IgD-negative memory B cell (primary cell): ENCODE measurements at regions not wholly inside any gene's neighbourhood (a gene's known extent, or its start where the extent isn't known, plus 50 kb on each side); places are given as distances from the start of the nearest gene placed in this dataset.
A peak's percentile ranks its signal among the peaks of the same experiment; 100 is the strongest.

ENCODE experiments used
- H3K27ac Mint-ChIP-seq, 3 donors: one replicate each; pipeline ENCODE4 v1.8.0; 2020 to 2022; ENCODE audit warnings: mild to moderate bottlenecking in 3 of 3, mixed read lengths in 3 of 3, moderate library complexity in 1 of 3
- H3K27me3 Mint-ChIP-seq: one replicate; pipeline ENCODE4 v1.8.0; 2021; ENCODE audit warnings: mixed read lengths
- H3K36me3 Mint-ChIP-seq: one replicate; pipeline ENCODE4 v1.8.0; 2020; ENCODE audit warnings: mild to moderate bottlenecking, mixed read lengths
- H3K4me1 Mint-ChIP-seq, 3 donors: one replicate each; pipeline ENCODE4 v1.8.0; 2020 to 2022; ENCODE audit warnings: mixed read lengths in 3 of 3, mild to moderate bottlenecking in 1 of 3
- H3K4me3 Mint-ChIP-seq, 4 donors: one replicate each; pipeline ENCODE4 v1.8.0; 2020 to 2022; ENCODE audit warnings: mild to moderate bottlenecking in 4 of 4, mixed read lengths in 4 of 4, moderate library complexity in 3 of 4
- H3K9me3 Mint-ChIP-seq, 3 donors: one replicate each; pipeline ENCODE4 v1.8.0; 2020 to 2021; ENCODE audit warnings: mixed read lengths in 3 of 3, mild to moderate bottlenecking in 1 of 3

DNA sequence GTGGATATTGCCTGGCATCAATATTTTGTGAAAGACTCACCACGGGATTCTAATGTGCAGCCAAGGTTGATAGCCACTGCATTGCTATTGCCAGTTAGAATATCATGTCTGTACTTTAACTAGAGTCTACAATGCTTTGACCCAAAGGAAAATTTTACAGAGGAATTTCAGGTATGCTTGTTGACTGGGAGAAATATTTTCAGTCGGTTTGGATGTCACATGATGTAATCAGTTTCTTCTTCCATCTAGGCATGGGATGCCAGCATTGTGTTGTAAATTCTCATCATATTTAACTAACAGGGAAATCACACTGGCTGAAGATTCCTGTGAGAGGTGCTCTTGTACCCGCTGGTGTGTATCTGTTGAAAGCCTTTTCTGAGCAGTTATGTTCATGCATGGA, 508.9 kb upstream of the ADAMTS9 start:
- no peaks in the 10 kb centered on the region for H3K36me3 Mint-ChIP-seq
- peaks cover 0 to 9% (median 4%) of the 10 kb centered on the region in 3 donors for H3K9me3 Mint-ChIP-seq
- no peak overlapping the region for H3K27ac Mint-ChIP-seq
- no peak overlapping the region for H3K4me3 Mint-ChIP-seq
- no peaks in the 10 kb centered on the region for H3K4me1 Mint-ChIP-seq
- H3K27me3 Mint-ChIP-seq: peaks cover 1% of the 10 kb centered on the region

DNA sequence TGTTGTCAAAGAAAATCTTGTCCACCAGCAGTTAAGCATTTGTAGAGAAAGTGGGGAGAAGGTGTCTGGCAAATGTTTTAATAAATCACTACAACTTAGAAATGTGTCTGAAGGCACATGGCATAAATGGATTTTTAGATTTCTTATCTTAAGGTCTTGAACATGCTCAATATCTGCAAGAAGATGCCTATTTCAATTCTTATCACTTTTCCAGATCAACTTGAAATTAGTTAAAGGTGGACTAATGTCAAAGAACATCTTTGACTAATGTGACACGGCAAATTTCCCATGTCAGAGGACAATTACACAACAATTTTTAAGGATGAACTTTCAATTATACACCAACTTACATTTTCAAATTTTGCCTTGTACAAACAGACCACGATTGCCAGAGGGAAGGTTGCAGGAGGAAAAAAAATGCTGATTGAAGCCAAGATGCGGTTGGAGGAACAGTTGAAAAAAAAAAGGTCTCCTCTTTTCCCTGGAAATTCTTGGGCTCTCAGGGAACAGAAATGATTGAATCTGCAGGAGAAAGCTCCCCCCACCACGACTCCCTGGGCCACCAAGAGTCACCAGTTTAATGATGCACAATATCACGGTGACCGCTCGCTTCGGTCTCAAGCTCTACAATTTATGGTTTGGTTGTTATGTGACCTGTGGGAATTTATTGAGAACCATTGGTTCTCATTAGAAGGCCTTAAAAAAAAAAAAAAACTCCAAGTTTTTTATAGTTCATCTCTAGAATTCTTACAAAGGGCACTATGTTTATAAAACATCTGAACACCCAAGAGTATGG, 507.6 kb upstream of the ADAMTS9 start:
- H3K9me3 Mint-ChIP-seq: peaks cover 0 to 9% (median 4%) of the 10 kb centered on the region in 3 donors
- peaks cover 1% of the 10 kb centered on the region for H3K27me3 Mint-ChIP-seq
- H3K36me3 Mint-ChIP-seq: no peaks in the 10 kb centered on the region
- H3K4me3 Mint-ChIP-seq: no peak overlapping the region
- no peaks in the 10 kb centered on the region for H3K4me1 Mint-ChIP-seq
- no peak overlapping the region for H3K27ac Mint-ChIP-seq

GRCh38 chr3:65194744-65195143, 506.9 kb upstream of the ADAMTS9 start:
- peaks cover 1% of the 10 kb centered on the region for H3K27me3 Mint-ChIP-seq
- peaks cover 0 to 9% (median 4%) of the 10 kb centered on the region in 3 donors for H3K9me3 Mint-ChIP-seq
- no peak overlapping the region for H3K27ac Mint-ChIP-seq
- no peak overlapping the region for H3K4me3 Mint-ChIP-seq
- H3K4me1 Mint-ChIP-seq: no peaks in the 10 kb centered on the region
- H3K36me3 Mint-ChIP-seq: no peaks in the 10 kb centered on the region

DNA sequence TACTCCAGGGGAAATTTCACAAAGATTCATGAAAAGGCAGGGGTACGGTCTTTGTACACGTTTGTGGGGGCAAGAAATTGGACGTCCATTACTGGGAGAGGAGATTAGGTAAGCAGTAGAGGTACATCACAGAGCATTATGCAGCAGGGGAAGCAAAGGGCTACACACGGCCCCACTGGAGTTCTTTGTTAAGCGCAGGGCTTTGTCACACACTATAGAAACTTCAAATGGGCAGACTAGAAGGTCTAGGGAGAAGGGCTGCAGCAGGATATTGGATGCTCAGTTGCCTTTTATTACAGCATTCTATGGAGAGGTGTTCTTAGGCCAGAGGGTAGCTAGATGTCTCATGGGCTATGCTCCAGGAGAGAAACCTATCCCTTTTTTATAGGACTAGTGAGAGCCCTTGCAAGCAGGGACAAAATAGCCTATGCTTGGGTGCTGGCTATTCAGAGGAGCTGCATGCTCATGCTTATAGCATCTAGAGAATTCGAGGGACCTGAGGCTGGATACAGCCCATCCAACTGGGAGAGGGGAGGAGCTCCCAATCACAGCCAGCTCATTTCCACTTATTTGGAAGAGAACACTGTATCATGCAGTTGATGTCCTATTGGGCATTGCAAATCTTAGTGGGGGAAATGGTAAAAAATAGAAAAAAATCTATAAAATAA, 506.4 kb upstream of the ADAMTS9 start:
- H3K27me3 Mint-ChIP-seq: peaks cover 1% of the 10 kb centered on the region
- H3K9me3 Mint-ChIP-seq: peaks cover 0 to 9% (median 4%) of the 10 kb centered on the region in 3 donors
- no peaks in the 10 kb centered on the region for H3K36me3 Mint-ChIP-seq
- H3K4me3 Mint-ChIP-seq: no peak overlapping the region
- no peak overlapping the region for H3K27ac Mint-ChIP-seq
- no peaks in the 10 kb centered on the region for H3K4me1 Mint-ChIP-seq

DNA sequence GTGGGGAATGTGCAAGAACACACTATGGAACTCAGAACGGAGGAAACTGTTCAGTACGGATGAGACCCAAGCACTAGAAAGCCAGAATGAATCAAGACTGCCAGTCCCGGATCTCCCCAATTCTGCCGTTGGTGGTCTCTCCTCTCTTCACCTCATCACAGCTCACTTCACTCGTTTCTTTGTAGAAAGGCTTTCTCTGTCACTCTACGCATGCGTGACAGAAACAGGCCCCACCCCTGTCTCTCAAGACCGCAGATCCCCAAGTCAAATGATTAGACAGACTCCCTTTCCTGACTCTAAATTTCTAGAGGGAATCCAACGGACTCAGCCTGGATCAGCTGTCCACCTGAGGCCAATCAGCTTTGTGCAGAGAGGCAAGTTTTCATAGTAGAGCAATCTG, 505.7 kb upstream of the ADAMTS9 start:
- no peak overlapping the region for H3K27ac Mint-ChIP-seq
- no peak overlapping the region for H3K4me3 Mint-ChIP-seq
- H3K9me3 Mint-ChIP-seq: peaks cover 0 to 9% (median 4%) of the 10 kb centered on the region in 3 donors
- no peaks in the 10 kb centered on the region for H3K36me3 Mint-ChIP-seq
- no peaks in the 10 kb centered on the region for H3K4me1 Mint-ChIP-seq
- peaks cover 1% of the 10 kb centered on the region for H3K27me3 Mint-ChIP-seq

- Mint-ChIP-seq H3K9me3 (peaks cover 5 to 11% (median 6%) of the 10 kb centered on the region in 3 donors), H3K36me3 (no peaks in the 10 kb centered on the region), H3K4me1 (no peaks in the 10 kb centered on the region), H3K4me3 (no peak overlapping the region), H3K27me3 (peaks cover 1% of the 10 kb centered on the region), H3K27ac (no peak overlapping the region)
Measured at GRCh38 chr3:65190111-65190510, 502.3 kb upstream of the ADAMTS9 start.

GRCh38 chr3:65186268-65186667, 498.5 kb upstream of the ADAMTS9 start:
- H3K4me1 Mint-ChIP-seq: no peaks in the 10 kb centered on the region

GRCh38 chr3:65182682-65183081, 494.9 kb upstream of the ADAMTS9 start:
- Mint-ChIP-seq H3K27ac (no peak overlapping the region), H3K36me3 (no peaks in the 10 kb centered on the region), H3K27me3 (no peaks in the 10 kb centered on the region), H3K4me1 (no peaks in the 10 kb centered on the region), H3K4me3 (no peak overlapping the region), H3K9me3 (peaks cover 1 to 16% (median 11%) of the 10 kb centered on the region in 3 donors)

More at GRCh38 chr3:65186268-65186667, 498.5 kb upstream of the ADAMTS9 start:
- no peaks in the 10 kb centered on the region for H3K27me3 Mint-ChIP-seq
- no peaks in the 10 kb centered on the region for H3K36me3 Mint-ChIP-seq
- H3K4me3 Mint-ChIP-seq: no peak overlapping the region
- H3K27ac Mint-ChIP-seq: no peak overlapping the region
- H3K9me3 Mint-ChIP-seq: peaks cover 3 to 11% (median 5%) of the 10 kb centered on the region in 3 donors

DNA sequence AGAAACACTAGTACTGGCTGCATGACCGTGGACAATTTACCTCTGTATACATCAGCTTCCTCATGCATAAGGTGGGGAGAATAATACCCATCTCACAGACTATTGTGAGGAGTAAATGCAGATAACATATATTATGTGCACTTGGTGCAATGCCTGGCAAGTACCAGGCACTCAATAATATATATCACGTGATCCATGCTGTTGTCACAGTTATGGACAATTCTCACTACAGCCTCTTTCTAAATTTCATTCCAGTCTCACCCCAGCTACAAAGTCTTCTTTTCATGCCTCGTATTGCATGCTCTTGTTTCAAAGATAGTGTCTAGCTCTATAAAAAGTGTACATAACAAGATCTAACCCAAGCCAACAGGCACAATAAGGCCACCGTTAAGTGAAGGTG, 494.3 kb upstream of the ADAMTS9 start:
- no peaks in the 10 kb centered on the region for H3K27me3 Mint-ChIP-seq
- peaks cover 1 to 16% (median 11%) of the 10 kb centered on the region in 3 donors for H3K9me3 Mint-ChIP-seq
- no peak overlapping the region for H3K4me3 Mint-ChIP-seq

GRCh38 chr3:65181391-65181871, 493.6 kb upstream of the ADAMTS9 start:
- Mint-ChIP-seq H3K36me3 (no peaks in the 10 kb centered on the region), H3K9me3 (peaks cover 0 to 11% (median 9%) of the 10 kb centered on the region in 3 donors), H3K4me3 (no peak overlapping the region), H3K27ac (no peak overlapping the region), H3K27me3 (no peaks in the 10 kb centered on the region), H3K4me1 (no peaks in the 10 kb centered on the region)

More for the DNA sequence above, 494.3 kb upstream of the ADAMTS9 start:
- no peaks in the 10 kb centered on the region for H3K36me3 Mint-ChIP-seq
- no peak overlapping the region for H3K27ac Mint-ChIP-seq
- H3K4me1 Mint-ChIP-seq: no peaks in the 10 kb centered on the region

DNA sequence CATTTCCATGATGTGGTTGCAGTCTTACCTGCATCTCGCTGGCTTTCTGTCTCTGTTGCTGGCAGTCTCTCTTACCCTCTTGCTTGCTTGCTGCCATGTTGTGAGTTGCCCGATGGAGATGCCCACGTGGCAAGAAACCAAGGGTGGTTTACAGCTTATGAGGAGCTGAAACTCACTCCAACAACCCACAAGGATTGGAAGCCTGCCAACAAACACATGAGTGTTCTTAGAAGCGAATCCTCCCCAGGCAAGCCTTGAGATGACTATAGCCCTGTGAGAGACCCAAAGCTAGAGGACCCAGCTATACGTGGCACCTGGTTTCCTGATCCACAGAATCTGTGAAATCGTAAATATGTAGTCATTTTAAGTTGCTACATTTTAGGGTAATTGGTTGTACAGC, 490.9 kb upstream of the ADAMTS9 start:
- no peaks in the 10 kb centered on the region for H3K4me1 Mint-ChIP-seq
- H3K36me3 Mint-ChIP-seq: no peaks in the 10 kb centered on the region
- H3K27me3 Mint-ChIP-seq: no peaks in the 10 kb centered on the region
- H3K27ac Mint-ChIP-seq: no peak overlapping the region
- no peak overlapping the region for H3K4me3 Mint-ChIP-seq
- H3K9me3 Mint-ChIP-seq: peaks cover 0 to 12% (median 9%) of the 10 kb centered on the region in 3 donors

GRCh38 chr3:65177960-65178376, 490.2 kb upstream of the ADAMTS9 start:
- Mint-ChIP-seq H3K27ac (no peak overlapping the region), H3K9me3 (peaks cover 0 to 12% (median 9%) of the 10 kb centered on the region in 3 donors), H3K4me1 (no peaks in the 10 kb centered on the region), H3K27me3 (no peaks in the 10 kb centered on the region), H3K36me3 (no peaks in the 10 kb centered on the region), H3K4me3 (no peak overlapping the region)

GRCh38 chr3:65174713-65175112, 486.9 kb upstream of the ADAMTS9 start:
- Mint-ChIP-seq H3K4me3 (no peak overlapping the region), H3K9me3 (peaks cover 1 to 12% (median 10%) of the 10 kb centered on the region in 3 donors), H3K36me3 (no peaks in the 10 kb centered on the region), H3K4me1 (no peaks in the 10 kb centered on the region), H3K27ac (no peak overlapping the region), H3K27me3 (no peaks in the 10 kb centered on the region)

DNA sequence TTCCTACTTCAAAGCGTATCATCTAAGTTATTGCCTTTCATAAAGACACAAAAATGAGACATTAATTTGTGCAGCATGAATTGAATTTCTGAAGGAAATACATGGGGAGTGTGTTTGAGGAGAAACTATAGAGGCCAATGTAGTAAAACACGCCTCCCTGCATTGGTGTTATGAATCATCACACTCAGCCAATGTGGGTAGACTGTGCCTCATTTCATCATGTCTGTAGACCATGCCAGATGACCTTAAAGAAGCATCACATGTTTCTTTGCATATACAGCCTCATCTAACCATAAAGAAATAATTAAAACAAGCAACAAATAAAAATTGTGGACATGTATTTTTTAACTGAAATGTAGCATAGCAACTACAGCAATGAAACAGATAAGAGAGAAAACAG, 486.0 kb upstream of the ADAMTS9 start:
- H3K36me3 Mint-ChIP-seq: no peaks in the 10 kb centered on the region
- H3K27me3 Mint-ChIP-seq: no peaks in the 10 kb centered on the region
- H3K9me3 Mint-ChIP-seq: peaks cover 1 to 5% (median 4%) of the 10 kb centered on the region in 3 donors
- H3K4me1 Mint-ChIP-seq: no peaks in the 10 kb centered on the region
- H3K4me3 Mint-ChIP-seq: no peak overlapping the region
- no peak overlapping the region for H3K27ac Mint-ChIP-seq

GRCh38 chr3:65172209-65172608, 484.4 kb upstream of the ADAMTS9 start:
- H3K27ac Mint-ChIP-seq: peak overlapping the region in 1 of 3 donors; percentile 29
- no peaks in the 10 kb centered on the region for H3K36me3 Mint-ChIP-seq
- no peak overlapping the region for H3K4me3 Mint-ChIP-seq
- no peaks in the 10 kb centered on the region for H3K27me3 Mint-ChIP-seq
- H3K9me3 Mint-ChIP-seq: peaks cover 1 to 5% (median 1%) of the 10 kb centered on the region in 3 donors
- no peaks in the 10 kb centered on the region for H3K4me1 Mint-ChIP-seq
